CD4-positive, CD25-positive, alpha-beta regulatory T cell (primary cell): ENCODE measurements at regions not wholly inside any gene's neighbourhood (a gene's known extent, or its start where the extent isn't known, plus 50 kb on each side); places are given as distances from the start of the nearest gene placed in this dataset.

ENCODE experiments used
- ATAC-seq, 2 donors: fragments of 150-1000 bp; cut with Tn5 transposase; one replicate each; pipeline ENCODE4 v1.10.0; 2021; ENCODE audit warnings: low read depth in 2 of 2, moderate number of reproducible peaks in 2 of 2, moderate library complexity in 1 of 2
- DNase-seq, 3 donors: peaks; one replicate each; pipeline versions ENCODE4 v3.0.0 to v3.0.0-alpha.2; 2012 to 2022; ENCODE audit warnings: mixed read lengths in 1 of 3
- H3K27ac ChIP-seq: one replicate; pipeline ENCODE4 v1.7.0; 2013; ENCODE audit warnings: mild to moderate bottlenecking, low read length; ENCODE audit not compliant: insufficient read depth, poor library complexity, severe bottlenecking
- H3K27me3 ChIP-seq: one replicate; pipeline ENCODE4 v1.7.0; 2013; ENCODE audit warnings: low read length; ENCODE audit not compliant: control insufficient read depth, insufficient read depth
- H3K36me3 ChIP-seq: one replicate; pipeline ENCODE4 v1.7.0; 2013; ENCODE audit warnings: mild to moderate bottlenecking, low read length, moderate library complexity; ENCODE audit not compliant: control insufficient read depth, insufficient read depth
- H3K4me1 ChIP-seq: 2 replicates; pipeline ENCODE4 v1.7.0; 2013; ENCODE audit warnings: mild to moderate bottlenecking, low read length; ENCODE audit not compliant: insufficient read depth, control insufficient read depth, poor library complexity, severe bottlenecking
- H3K4me3 ChIP-seq: one replicate; pipeline ENCODE4 v1.7.0; 2013; ENCODE audit warnings: low read depth, mild to moderate bottlenecking, low read length, moderate library complexity
- H3K9me3 ChIP-seq, 2 experiments: 1 replicate in 1 of 2; 2 replicates in 1 of 2; pipeline ENCODE4 v1.7.0; 2013; ENCODE audit warnings: low read length in 2 of 2, mild to moderate bottlenecking in 1 of 2, moderate library complexity in 1 of 2; ENCODE audit not compliant: control insufficient read depth in 2 of 2
- H3K27ac Mint-ChIP-seq, 3 donors: one replicate each; pipeline ENCODE4 v1.8.0; 2020 to 2022; ENCODE audit warnings: mild to moderate bottlenecking in 3 of 3, mixed read lengths in 3 of 3, moderate library complexity in 2 of 3
- H3K27me3 Mint-ChIP-seq: one replicate; pipeline ENCODE4 v1.8.0; 2022; ENCODE audit warnings: mild to moderate bottlenecking, mixed read lengths
- H3K36me3 Mint-ChIP-seq: one replicate; pipeline ENCODE4 v1.8.0; 2020; ENCODE audit warnings: mixed read lengths
- H3K4me1 Mint-ChIP-seq, 4 donors: one replicate each; pipeline ENCODE4 v1.8.0; 2020 to 2022; ENCODE audit warnings: mixed read lengths in 4 of 4, mild to moderate bottlenecking in 1 of 4
- H3K4me3 Mint-ChIP-seq, 4 donors: one replicate each; pipeline ENCODE4 v1.8.0; 2020 to 2022; ENCODE audit warnings: mild to moderate bottlenecking in 4 of 4, mixed read lengths in 4 of 4, moderate library complexity in 3 of 4
- H3K9me3 Mint-ChIP-seq, 7 donors: one replicate each; pipeline ENCODE4 v1.8.0; 2020 to 2022; ENCODE audit warnings: mixed read lengths in 7 of 7, mild to moderate bottlenecking in 3 of 7, moderate library complexity in 2 of 7

GRCh38 chr9:82588301-82589180 lies 474.4 kb downstream of the RASEF start:
- Mint-ChIP-seq H3K27ac (no peak overlapping the region), H3K27me3 (no peaks in the 10 kb centered on the region), H3K36me3 (no peaks in the 10 kb centered on the region), H3K4me3 (no peak overlapping the region), H3K4me1 (no peaks in the 10 kb centered on the region), H3K9me3 (peaks cover 3 to 20% (median 9%) of the 10 kb centered on the region in 7 donors)
- Histone ChIP-seq H3K27me3 (no peaks in the 10 kb centered on the region), H3K36me3 (no peaks in the 10 kb centered on the region), H3K4me3 (no peak overlapping the region), H3K4me1 (no peaks in the 10 kb centered on the region), H3K9me3 (no peaks in the 10 kb centered on the region), H3K27ac (no peak overlapping the region)
- ATAC-seq (no peak), DNase-seq (no peak)

- no peaks in the 10 kb centered on the region for H3K27me3 ChIP-seq
- no peak for DNase-seq
- H3K4me1 ChIP-seq = no peaks in the 10 kb centered on the region
- no peaks in the 10 kb centered on the region for H3K27me3 Mint-ChIP-seq
- no peak for ATAC-seq
- H3K4me3 ChIP-seq = no peak overlapping the region
- H3K27ac ChIP-seq = no peak overlapping the region
- H3K4me3 Mint-ChIP-seq = no peak overlapping the region
- no peaks in the 10 kb centered on the region for H3K4me1 Mint-ChIP-seq
- H3K9me3 ChIP-seq = no peaks in the 10 kb centered on the region
- no peak overlapping the region for H3K27ac Mint-ChIP-seq
- H3K36me3 ChIP-seq = no peaks in the 10 kb centered on the region
- peaks cover 3 to 14% (median 8%) of the 10 kb centered on the region in 7 donors for H3K9me3 Mint-ChIP-seq
- no peaks in the 10 kb centered on the region for H3K36me3 Mint-ChIP-seq
These were observed 472.1 kb downstream of the RASEF start for GRCh38 chr9:82590845-82591244.

- no peak for ATAC-seq
- Mint-ChIP-seq H3K4me1 (no peaks in the 10 kb centered on the region), H3K27ac (no peak overlapping the region), H3K36me3 (no peaks in the 10 kb centered on the region), H3K4me3 (no peak overlapping the region), H3K9me3 (peaks cover 0 to 16% (median 6%) of the 10 kb centered on the region in 7 donors), H3K27me3 (no peaks in the 10 kb centered on the region)
- Histone ChIP-seq H3K4me1 (no peaks in the 10 kb centered on the region), H3K4me3 (no peak overlapping the region), H3K27ac (no peak overlapping the region), H3K27me3 (no peaks in the 10 kb centered on the region), H3K36me3 (no peaks in the 10 kb centered on the region), H3K9me3 (no peaks in the 10 kb centered on the region)
- DNase-seq = no peak
These were observed 469.4 kb downstream of the RASEF start for GRCh38 chr9:82593501-82593900.

GRCh38 chr9:82597241-82598203 lies 465.4 kb downstream of the RASEF start:
- no peaks in the 10 kb centered on the region for H3K4me1 Mint-ChIP-seq

GRCh38 chr9:82598241-82599039 lies 464.5 kb downstream of the RASEF start:
- no peak overlapping the region for H3K27ac ChIP-seq
- ATAC-seq = no peak
- no peaks in the 10 kb centered on the region for H3K27me3 ChIP-seq
- H3K9me3 ChIP-seq = no peaks in the 10 kb centered on the region
- Mint-ChIP-seq H3K9me3 (peaks cover 0 to 7% (median 0%) of the 10 kb centered on the region in 7 donors), H3K27ac (no peak overlapping the region), H3K27me3 (no peaks in the 10 kb centered on the region), H3K4me3 (no peak overlapping the region), H3K36me3 (no peaks in the 10 kb centered on the region), H3K4me1 (no peaks in the 10 kb centered on the region)
- H3K4me1 ChIP-seq = no peaks in the 10 kb centered on the region
- DNase-seq = no peak
- H3K36me3 ChIP-seq = no peaks in the 10 kb centered on the region
- no peak overlapping the region for H3K4me3 ChIP-seq

More at GRCh38 chr9:82597241-82598203, 465.4 kb downstream of the RASEF start:
- H3K4me3 ChIP-seq = no peak overlapping the region
- no peak overlapping the region for H3K27ac Mint-ChIP-seq
- H3K9me3 ChIP-seq = no peaks in the 10 kb centered on the region
- no peaks in the 10 kb centered on the region for H3K36me3 Mint-ChIP-seq
- H3K4me1 ChIP-seq = no peaks in the 10 kb centered on the region
- H3K9me3 Mint-ChIP-seq = peaks cover 0 to 7% (median 0%) of the 10 kb centered on the region in 7 donors
- H3K36me3 ChIP-seq = no peaks in the 10 kb centered on the region
- ATAC-seq = no peak
- no peaks in the 10 kb centered on the region for H3K27me3 ChIP-seq
- H3K27me3 Mint-ChIP-seq = no peaks in the 10 kb centered on the region
- no peak for DNase-seq
- no peak overlapping the region for H3K4me3 Mint-ChIP-seq
- no peak overlapping the region for H3K27ac ChIP-seq

- no peaks in the 10 kb centered on the region for H3K27me3 ChIP-seq
- no peaks in the 10 kb centered on the region for H3K4me1 ChIP-seq
- Mint-ChIP-seq H3K4me3 (no peak overlapping the region), H3K9me3 (peaks cover 0 to 6% (median 0%) of the 10 kb centered on the region in 7 donors), H3K4me1 (no peaks in the 10 kb centered on the region), H3K36me3 (no peaks in the 10 kb centered on the region), H3K27me3 (no peaks in the 10 kb centered on the region), H3K27ac (no peak overlapping the region)
- H3K36me3 ChIP-seq = no peaks in the 10 kb centered on the region
- H3K4me3 ChIP-seq = no peak overlapping the region
- DNase-seq (no peak), ATAC-seq (no peak)
- no peak overlapping the region for H3K27ac ChIP-seq
- no peaks in the 10 kb centered on the region for H3K9me3 ChIP-seq
These were observed 463.5 kb downstream of the RASEF start for GRCh38 chr9:82599336-82599949.
